ENCODE measurements at regions not wholly inside any gene's neighbourhood (a gene's known extent, or its start where the extent isn't known, plus 50 kb on each side); places are given as distances from the start of the nearest gene placed in this dataset.

DNA sequence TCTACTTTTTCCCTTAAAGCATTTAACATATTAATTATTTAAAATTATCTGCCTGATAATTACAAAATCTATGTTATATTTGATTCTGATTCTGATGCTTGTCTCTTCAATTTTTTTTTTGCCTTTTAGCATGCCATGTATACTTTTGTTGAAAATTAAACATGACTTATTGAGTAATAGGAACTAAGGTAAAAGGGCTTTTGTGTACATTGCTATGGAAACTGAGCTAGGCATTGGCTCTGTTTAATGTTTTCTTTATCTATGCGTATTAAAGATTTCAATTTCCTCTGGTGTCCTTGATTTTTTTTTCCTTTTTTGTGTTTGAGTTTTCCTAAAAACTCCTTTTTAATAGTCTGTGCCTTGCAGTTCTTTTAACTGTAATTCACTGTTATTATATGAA is 805.2 kb downstream of the DHX35 start:
- H3K27ac ChIP-seq (ENCODE audit: low read depth, low read length) = no peak overlapping the region
- no peak for DNase-seq (ENCODE audit: low read depth, low spot score)
- ChIA-PET POLR2A (no interaction called here), CTCF (no interaction called here)
- H3K27me3 ChIP-seq (ENCODE audit: control insufficient read depth, insufficient read depth, low read length) = no peaks in the 10 kb centered on the region
- H3K9me3 ChIP-seq (ENCODE audit: control insufficient read depth, insufficient read depth, low read length) = no peaks in the 10 kb centered on the region
- TF ChIP-seq, protein P1, sequence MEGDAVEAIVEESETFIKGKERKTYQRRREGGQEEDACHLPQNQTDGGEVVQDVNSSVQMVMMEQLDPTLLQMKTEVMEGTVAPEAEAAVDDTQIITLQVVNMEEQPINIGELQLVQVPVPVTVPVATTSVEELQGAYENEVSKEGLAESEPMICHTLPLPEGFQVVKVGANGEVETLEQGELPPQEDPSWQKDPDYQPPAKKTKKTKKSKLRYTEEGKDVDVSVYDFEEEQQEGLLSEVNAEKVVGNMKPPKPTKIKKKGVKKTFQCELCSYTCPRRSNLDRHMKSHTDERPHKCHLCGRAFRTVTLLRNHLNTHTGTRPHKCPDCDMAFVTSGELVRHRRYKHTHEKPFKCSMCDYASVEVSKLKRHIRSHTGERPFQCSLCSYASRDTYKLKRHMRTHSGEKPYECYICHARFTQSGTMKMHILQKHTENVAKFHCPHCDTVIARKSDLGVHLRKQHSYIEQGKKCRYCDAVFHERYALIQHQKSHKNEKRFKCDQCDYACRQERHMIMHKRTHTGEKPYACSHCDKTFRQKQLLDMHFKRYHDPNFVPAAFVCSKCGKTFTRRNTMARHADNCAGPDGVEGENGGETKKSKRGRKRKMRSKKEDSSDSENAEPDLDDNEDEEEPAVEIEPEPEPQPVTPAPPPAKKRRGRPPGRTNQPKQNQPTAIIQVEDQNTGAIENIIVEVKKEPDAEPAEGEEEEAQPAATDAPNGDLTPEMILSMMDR (IDR thresholded peaks at IDR 0.05; ENCODE audit: low read depth, low read length) = no peak
- H3K4me3 ChIP-seq (ENCODE audit: low read depth, low read length) = no peak overlapping the region

DNA sequence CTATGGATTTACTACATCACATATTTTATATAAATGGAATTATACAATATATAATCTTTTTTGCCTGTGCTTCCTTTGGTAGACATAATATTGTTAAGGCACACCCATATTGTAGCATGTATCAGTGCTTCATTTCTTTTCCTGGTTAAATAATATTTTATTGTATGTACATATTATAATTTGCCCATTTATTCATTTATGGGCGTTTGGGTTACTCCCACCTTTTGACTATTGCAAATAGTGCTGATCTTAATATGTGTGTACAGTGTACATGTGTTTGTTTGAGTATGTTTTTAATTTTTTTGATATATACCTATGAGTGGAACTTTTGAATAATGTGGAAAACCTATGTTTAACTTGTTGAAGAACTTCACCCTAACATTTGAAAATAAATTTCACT is 804.2 kb downstream of the DHX35 start:
- DNase-seq (ENCODE audit: low read depth, low spot score) = no peak
- CTCF ChIA-PET = no interaction called here
- POLR2A ChIA-PET = no interaction called here
- no peak overlapping the region for H3K27ac ChIP-seq (ENCODE audit: low read depth, low read length)
- H3K27me3 ChIP-seq (ENCODE audit: control insufficient read depth, insufficient read depth, low read length) = no peaks in the 10 kb centered on the region
- H3K9me3 ChIP-seq (ENCODE audit: control insufficient read depth, insufficient read depth, low read length) = no peaks in the 10 kb centered on the region
- H3K4me3 ChIP-seq (ENCODE audit: low read depth, low read length) = no peak overlapping the region
- TF ChIP-seq, protein P1 (IDR thresholded peaks at IDR 0.05; ENCODE audit: low read depth, low read length) = no peak

DNA sequence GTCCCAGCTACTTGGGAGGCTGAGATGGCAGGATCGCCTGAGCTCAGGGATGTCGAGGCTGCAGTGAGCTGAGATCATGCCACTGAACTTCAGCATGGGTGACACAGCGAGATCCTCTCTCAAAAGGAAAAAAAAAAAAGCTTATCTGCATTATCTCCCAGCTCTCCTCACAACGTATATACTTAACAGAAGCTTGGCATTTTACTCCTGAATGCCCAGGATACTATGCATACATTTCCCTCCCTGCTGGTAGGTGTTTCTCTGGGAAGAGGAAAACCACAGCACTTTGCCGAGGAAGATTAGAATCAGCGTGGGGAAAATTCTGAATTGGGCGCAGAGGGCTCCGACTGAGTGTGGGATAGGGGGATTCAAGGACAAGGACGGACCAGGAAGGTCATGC is 800.6 kb downstream of the DHX35 start:
- CTCF ChIA-PET = no interaction called here

DNA sequence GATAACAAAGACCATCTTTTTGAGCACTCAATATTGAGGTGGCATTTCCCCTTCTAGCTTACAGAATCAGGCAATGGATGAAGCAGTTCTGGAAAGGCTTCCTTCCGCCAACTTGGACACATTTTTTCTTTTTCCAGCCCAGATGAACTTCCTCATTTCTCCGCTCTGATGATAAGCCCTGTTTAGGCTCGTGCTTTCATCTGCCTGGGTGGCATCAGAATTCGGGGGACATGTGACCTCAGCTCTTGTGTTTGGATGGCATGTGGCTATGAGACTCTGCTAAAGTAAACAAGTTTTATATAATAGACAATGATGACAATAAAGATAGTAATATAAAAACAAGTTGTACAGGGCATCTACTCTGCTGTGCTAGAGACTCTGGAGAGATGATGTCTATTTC is 796.7 kb downstream of the DHX35 start:
- POLR2A ChIA-PET = no interaction called here
- CTCF ChIA-PET = interaction anchor here (1.0 kb wide), 1 partner anchor 115 kb away, joined by 3 read pairs; no protein-coding TSS in a partner anchor
- TF ChIP-seq, protein P1 (IDR thresholded peaks at IDR 0.05; ENCODE audit: low read depth, low read length) = no peak
- H3K9me3 ChIP-seq (ENCODE audit: control insufficient read depth, insufficient read depth, low read length) = no peaks in the 10 kb centered on the region
- no peak overlapping the region for H3K27ac ChIP-seq (ENCODE audit: low read depth, low read length)
- H3K4me3 ChIP-seq (ENCODE audit: low read depth, low read length) = no peak overlapping the region
- DNase-seq (ENCODE audit: low read depth, low spot score) = no peak
- no peaks in the 10 kb centered on the region for H3K27me3 ChIP-seq (ENCODE audit: control insufficient read depth, insufficient read depth, low read length)

More for the DNA sequence above, 800.6 kb downstream of the DHX35 start:
- Histone ChIP-seq H3K27me3 (ENCODE audit: control insufficient read depth, insufficient read depth, low read length) (no peaks in the 10 kb centered on the region), H3K27ac (ENCODE audit: low read depth, low read length) (no peak overlapping the region), H3K9me3 (ENCODE audit: control insufficient read depth, insufficient read depth, low read length) (no peaks in the 10 kb centered on the region), H3K4me3 (ENCODE audit: low read depth, low read length) (no peak overlapping the region)
- no peak for DNase-seq (ENCODE audit: low read depth, low spot score)
- TF ChIP-seq, protein P1 (IDR thresholded peaks at IDR 0.05; ENCODE audit: low read depth, low read length) = no peak
- POLR2A ChIA-PET = no interaction called here

DNA sequence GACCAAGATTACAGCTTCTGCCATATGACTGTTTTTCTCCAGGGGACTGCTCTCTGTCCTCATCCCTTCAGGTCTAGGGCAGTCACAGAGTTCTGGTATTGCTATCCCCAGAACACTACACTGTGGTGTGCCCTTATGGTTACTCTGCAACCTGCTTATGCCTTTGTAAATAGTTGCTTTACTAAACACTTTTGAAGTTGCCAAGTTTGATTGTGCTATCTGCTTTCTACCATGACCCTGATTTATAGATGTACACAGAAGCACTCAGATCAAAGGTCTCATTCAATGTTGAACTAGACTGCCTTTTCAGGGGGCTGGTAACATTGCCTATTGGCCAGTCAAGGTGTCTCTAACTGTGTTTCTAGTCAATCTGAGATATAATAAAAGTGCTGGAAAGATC is 794.7 kb downstream of the DHX35 start:
- no peak for DNase-seq (ENCODE audit: low read depth, low spot score)
- H3K27ac ChIP-seq (ENCODE audit: low read depth, low read length) = no peak overlapping the region
- no peaks in the 10 kb centered on the region for H3K27me3 ChIP-seq (ENCODE audit: control insufficient read depth, insufficient read depth, low read length)
- no peak overlapping the region for H3K4me3 ChIP-seq (ENCODE audit: low read depth, low read length)
- POLR2A ChIA-PET = no interaction called here
- no peaks in the 10 kb centered on the region for H3K9me3 ChIP-seq (ENCODE audit: control insufficient read depth, insufficient read depth, low read length)
- CTCF ChIA-PET = no interaction called here
- TF ChIP-seq, protein P1 (IDR thresholded peaks at IDR 0.05; ENCODE audit: low read depth, low read length) = no peak

All from AG04450 (cell line).